ENCODE measurements at regions not wholly inside any gene's neighbourhood (a gene's known extent, or its start where the extent isn't known, plus 50 kb on each side); places are given as distances from the start of the nearest gene placed in this dataset.

- DNase-seq, result no peak
- no peak overlapping the region for H3K4me3 Mint-ChIP-seq
- H3K27ac Mint-ChIP-seq, result no peak overlapping the region
- peaks cover 25% of the 10 kb centered on the region for H3K4me1 Mint-ChIP-seq
- H3K36me3 Mint-ChIP-seq (ENCODE audit: low read depth), result no peaks in the 10 kb centered on the region
- H3K9me3 Mint-ChIP-seq (ENCODE audit: low read depth), result no peaks in the 10 kb centered on the region
- ATAC-seq, result no peak
- CTCF ChIA-PET, result interaction anchor here (0.7 kb wide), 1 partner anchor 128 kb away, joined by 3 read pairs; no protein-coding TSS in a partner anchor
- H3K27me3 Mint-ChIP-seq, result no peaks in the 10 kb centered on the region
- intact Hi-C loops (cut with DNase I, micrococcal nuclease), result no loop called here
- POLR2A ChIA-PET, result no interaction called here
Observed at GRCh38 chr17:36730857-36731490, 129.6 kb downstream of the MRM1 start.

GRCh38 chr17:36731811-36732210 lies 130.4 kb downstream of the MRM1 start:
- ChIA-PET CTCF (no interaction called here), POLR2A (no interaction called here)
- no peaks in the 10 kb centered on the region for H3K36me3 Mint-ChIP-seq (ENCODE audit: low read depth)
- H3K27ac Mint-ChIP-seq, result no peak overlapping the region
- H3K9me3 Mint-ChIP-seq (ENCODE audit: low read depth), result no peaks in the 10 kb centered on the region
- H3K27me3 Mint-ChIP-seq, result no peaks in the 10 kb centered on the region
- no peak overlapping the region for H3K4me3 Mint-ChIP-seq
- peaks cover 17% of the 10 kb centered on the region for H3K4me1 Mint-ChIP-seq
- ATAC-seq (no peak), DNase-seq (no peak)
- intact Hi-C loops (cut with DNase I, micrococcal nuclease), result no loop called here

DNA sequence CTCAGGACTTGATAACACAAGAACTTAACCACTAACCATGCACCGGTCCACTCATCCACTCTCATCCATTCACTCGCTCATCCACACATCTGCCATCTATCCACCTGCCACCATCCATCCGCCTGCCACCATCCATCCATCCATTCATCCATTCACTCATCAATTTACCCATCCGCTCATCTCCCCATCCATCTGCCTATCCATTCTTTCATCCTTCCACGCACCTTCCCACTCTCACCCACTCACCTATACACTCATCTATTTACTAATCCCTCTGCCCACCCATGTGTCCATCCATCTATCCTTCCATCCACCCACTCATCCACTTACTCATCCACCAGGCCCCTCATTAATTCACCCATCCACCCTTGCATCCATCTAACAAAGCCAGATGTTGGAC lies 131.0 kb downstream of the MRM1 start:
- DNase-seq (no peak), ATAC-seq (no peak)
- CTCF ChIA-PET, result no interaction called here
- peaks cover 2% of the 10 kb centered on the region for H3K27me3 Mint-ChIP-seq
- H3K27ac Mint-ChIP-seq, result no peak overlapping the region
- peaks cover 13% of the 10 kb centered on the region for H3K4me1 Mint-ChIP-seq
- POLR2A ChIA-PET, result no interaction called here
- H3K36me3 Mint-ChIP-seq (ENCODE audit: low read depth), result no peaks in the 10 kb centered on the region
- intact Hi-C loops (cut with DNase I, micrococcal nuclease), result no loop called here
- H3K9me3 Mint-ChIP-seq (ENCODE audit: low read depth), result no peaks in the 10 kb centered on the region
- no peak overlapping the region for H3K4me3 Mint-ChIP-seq

GRCh38 chr17:36736201-36737156 lies 135.1 kb downstream of the MRM1 start:
- Mint-ChIP-seq H3K4me1 (no peaks in the 10 kb centered on the region), H3K36me3 (ENCODE audit: low read depth) (no peaks in the 10 kb centered on the region), H3K27ac (no peak overlapping the region), H3K27me3 (peaks cover 4% of the 10 kb centered on the region), H3K9me3 (ENCODE audit: low read depth) (no peaks in the 10 kb centered on the region), H3K4me3 (no peak overlapping the region)
- ATAC-seq (no peak), DNase-seq (no peak)
- ChIA-PET CTCF (no interaction called here), POLR2A (no interaction called here)
- intact Hi-C loops (cut with DNase I, micrococcal nuclease), result no loop called here

GRCh38 chr17:36739208-36739607 lies 137.8 kb downstream of the MRM1 start:
- H3K4me1 Mint-ChIP-seq, result no peaks in the 10 kb centered on the region
- DNase-seq, result no peak
- intact Hi-C loops (cut with DNase I, micrococcal nuclease), result no loop called here
- ChIA-PET POLR2A (no interaction called here), CTCF (no interaction called here)
- H3K27ac Mint-ChIP-seq, result no peak overlapping the region
- no peaks in the 10 kb centered on the region for H3K9me3 Mint-ChIP-seq (ENCODE audit: low read depth)
- no peak for ATAC-seq
- no peaks in the 10 kb centered on the region for H3K36me3 Mint-ChIP-seq (ENCODE audit: low read depth)
- no peak overlapping the region for H3K4me3 Mint-ChIP-seq
- H3K27me3 Mint-ChIP-seq, result peaks cover 9% of the 10 kb centered on the region

- ATAC-seq (no peak), DNase-seq (no peak)
- Mint-ChIP-seq H3K9me3 (ENCODE audit: low read depth) (no peaks in the 10 kb centered on the region), H3K27ac (no peak overlapping the region), H3K4me1 (no peaks in the 10 kb centered on the region), H3K36me3 (ENCODE audit: low read depth) (no peaks in the 10 kb centered on the region), H3K4me3 (no peak overlapping the region), H3K27me3 (peaks cover 9% of the 10 kb centered on the region)
- POLR2A ChIA-PET, result no interaction called here
- intact Hi-C loops (cut with DNase I, micrococcal nuclease), result no loop called here
- CTCF ChIA-PET, result no interaction called here
Observed at GRCh38 chr17:36740157-36740556, 138.8 kb downstream of the MRM1 start.

DNA sequence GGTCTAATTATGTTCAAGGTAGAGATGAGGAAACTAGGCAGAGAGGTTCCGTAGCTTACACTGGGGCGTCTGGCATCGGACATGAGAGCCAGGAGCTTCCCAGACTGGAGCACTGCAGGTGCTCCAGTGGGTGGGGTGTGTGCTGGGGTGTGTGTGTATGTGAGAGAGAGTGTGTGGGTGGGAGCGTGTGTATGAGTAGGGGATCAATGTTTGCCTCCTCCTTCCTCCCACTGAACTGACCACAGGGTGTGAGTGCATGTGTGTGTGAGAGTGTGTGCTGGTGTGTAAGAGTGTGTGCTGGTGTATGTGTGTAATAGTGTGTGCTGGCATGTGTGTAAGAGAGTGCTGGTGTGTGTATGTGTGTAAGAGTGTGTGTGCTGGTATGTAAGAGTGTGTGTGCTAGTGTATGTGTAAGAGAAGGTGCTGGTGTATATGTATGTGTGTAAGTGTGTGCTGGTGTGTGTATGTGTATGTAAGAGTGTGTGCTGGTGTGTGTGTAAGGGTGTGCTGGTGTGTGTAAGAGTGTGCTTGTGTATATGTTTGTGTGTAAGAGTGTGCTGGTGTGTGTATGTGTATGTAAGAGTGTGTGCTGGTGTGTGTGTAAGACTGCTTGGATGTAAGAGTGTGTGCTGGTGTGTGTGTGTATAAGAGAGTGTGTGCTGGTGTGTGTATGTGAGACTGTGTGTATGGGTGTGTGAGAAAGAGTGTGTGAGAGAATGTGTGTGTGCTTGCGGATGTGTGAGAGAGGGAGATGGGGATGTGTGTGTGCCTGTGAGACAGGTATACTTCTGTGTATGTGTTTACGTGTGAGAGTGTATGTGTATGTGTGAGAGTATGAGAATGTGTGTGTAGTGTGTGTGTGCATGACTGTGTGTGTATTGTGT lies 139.9 kb downstream of the MRM1 start:
- H3K9me3 Mint-ChIP-seq (ENCODE audit: low read depth), result no peaks in the 10 kb centered on the region
- H3K4me3 Mint-ChIP-seq, result no peak overlapping the region
- ChIA-PET CTCF (no interaction called here), POLR2A (no interaction called here)
- H3K27ac Mint-ChIP-seq, result no peak overlapping the region
- no peak for DNase-seq
- H3K36me3 Mint-ChIP-seq (ENCODE audit: low read depth), result no peaks in the 10 kb centered on the region
- H3K4me1 Mint-ChIP-seq, result no peaks in the 10 kb centered on the region
- H3K27me3 Mint-ChIP-seq, result peaks cover 9% of the 10 kb centered on the region
- ATAC-seq, result no peak
- intact Hi-C loops (cut with DNase I, micrococcal nuclease), result no loop called here

- Mint-ChIP-seq H3K4me3 (no peak overlapping the region), H3K4me1 (no peaks in the 10 kb centered on the region), H3K27ac (no peak overlapping the region), H3K9me3 (ENCODE audit: low read depth) (no peaks in the 10 kb centered on the region), H3K36me3 (ENCODE audit: low read depth) (no peaks in the 10 kb centered on the region), H3K27me3 (peaks cover 6% of the 10 kb centered on the region)
- intact Hi-C loops (cut with DNase I, micrococcal nuclease), result no loop called here
- DNase-seq, result no peak
- POLR2A ChIA-PET, result no interaction called here
- ATAC-seq, result no peak
- CTCF ChIA-PET, result interaction anchor here (0.7 kb wide), 1 partner anchor 316 kb away, joined by 3 read pairs; no protein-coding TSS in a partner anchor
Observed at GRCh38 chr17:36742267-36743000, 141.1 kb downstream of the MRM1 start.

- no peaks in the 10 kb centered on the region for H3K36me3 Mint-ChIP-seq (ENCODE audit: low read depth)
- intact Hi-C loops (cut with DNase I, micrococcal nuclease), result no loop called here
- ChIA-PET CTCF (interaction anchor here (0.5 kb wide), 1 partner anchor 93 kb away, joined by 5 read pairs; no protein-coding TSS in a partner anchor), POLR2A (no interaction called here)
- no peak overlapping the region for H3K27ac Mint-ChIP-seq
- H3K4me3 Mint-ChIP-seq, result no peak overlapping the region
- no peaks in the 10 kb centered on the region for H3K9me3 Mint-ChIP-seq (ENCODE audit: low read depth)
- no peak for ATAC-seq
- H3K27me3 Mint-ChIP-seq, result peaks cover 6% of the 10 kb centered on the region
- no peaks in the 10 kb centered on the region for H3K4me1 Mint-ChIP-seq
- DNase-seq, result no peak
Observed at GRCh38 chr17:36743130-36743529, 141.7 kb downstream of the MRM1 start.

GRCh38 chr17:36746381-36747053 lies 145.1 kb downstream of the MRM1 start:
- ChIA-PET CTCF (no interaction called here), POLR2A (no interaction called here)
- intact Hi-C loops (cut with DNase I, micrococcal nuclease), result no loop called here

GRCh38 chr17:36747861-36748260 lies 146.5 kb downstream of the MRM1 start:
- H3K27ac Mint-ChIP-seq, result no peak overlapping the region
- H3K36me3 Mint-ChIP-seq (ENCODE audit: low read depth), result no peaks in the 10 kb centered on the region
- no peaks in the 10 kb centered on the region for H3K27me3 Mint-ChIP-seq
- ATAC-seq (no peak), DNase-seq (no peak)
- no peak overlapping the region for H3K4me3 Mint-ChIP-seq
- intact Hi-C loops (cut with DNase I, micrococcal nuclease), result no loop called here
- ChIA-PET POLR2A (no interaction called here), CTCF (interaction anchor here (0.6 kb wide), 1 partner anchor 16 kb away, joined by 3 read pairs; no protein-coding TSS in a partner anchor)
- no peaks in the 10 kb centered on the region for H3K9me3 Mint-ChIP-seq (ENCODE audit: low read depth)
- H3K4me1 Mint-ChIP-seq, result no peaks in the 10 kb centered on the region

More at GRCh38 chr17:36746381-36747053, 145.1 kb downstream of the MRM1 start:
- Mint-ChIP-seq H3K27me3 (peaks cover 4% of the 10 kb centered on the region), H3K4me3 (no peak overlapping the region), H3K4me1 (no peaks in the 10 kb centered on the region), H3K27ac (no peak overlapping the region), H3K9me3 (ENCODE audit: low read depth) (no peaks in the 10 kb centered on the region), H3K36me3 (ENCODE audit: low read depth) (no peaks in the 10 kb centered on the region)
- ATAC-seq, result no peak
- DNase-seq, result no peak

Measured in activated CD4-positive, alpha-beta T cell treated with anti-CD3 and anti-CD28 coated beads for 36 hours (primary cell).